NAMALWA (cell line): ENCODE measurements at regions not wholly inside any gene's neighbourhood (a gene's known extent, or its start where the extent isn't known, plus 50 kb on each side); places are given as distances from the start of the nearest gene placed in this dataset.

ENCODE experiments used
- DNase-seq: peaks from one replicate; pipeline ENCODE4 v3.0.0-alpha.2; 2015; ENCODE audit warnings: low spot score

DNA sequence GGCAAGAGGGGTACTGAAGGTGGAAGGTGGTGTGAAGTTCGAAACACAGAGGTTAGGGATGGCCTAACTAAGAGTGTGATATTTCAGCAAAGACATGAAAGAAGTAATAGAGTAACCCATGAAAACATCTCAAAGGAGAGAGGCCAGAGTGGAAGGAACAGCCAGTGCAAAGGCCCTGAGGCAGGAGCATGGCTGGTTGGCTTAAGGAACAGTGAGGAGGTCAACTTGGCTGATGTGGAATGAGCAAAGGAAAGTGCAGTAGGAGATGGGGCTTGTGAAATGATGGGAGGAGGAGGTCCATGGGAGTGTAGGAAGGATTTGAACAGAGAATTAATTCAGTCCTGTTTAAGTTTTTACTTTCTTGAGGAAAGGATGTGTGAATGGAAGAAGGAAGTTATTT is 178.3 kb upstream of the ZNF608 start:
- DNase-seq = no peak

DNA sequence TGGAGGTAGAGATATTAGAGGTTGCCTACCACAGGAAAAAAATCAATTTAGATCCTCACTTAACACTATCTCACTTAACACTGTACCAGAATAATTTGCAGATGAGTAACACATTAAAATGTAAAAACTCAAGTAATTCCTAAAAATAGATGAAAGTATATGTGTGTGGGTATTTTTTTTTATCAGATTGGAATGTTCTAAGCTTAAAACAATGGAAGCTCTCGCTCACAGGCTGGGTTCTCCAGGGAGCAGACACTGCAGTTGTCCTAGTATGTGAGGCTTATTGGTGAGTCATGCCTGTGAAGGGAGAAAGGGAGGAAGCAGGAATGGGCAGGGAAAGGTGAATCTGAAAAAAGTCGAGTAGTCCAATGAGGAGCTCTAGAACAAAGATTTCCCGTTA is 181.3 kb upstream of the ZNF608 start:
- no peak for DNase-seq

- no peak for DNase-seq
Measured at GRCh38 chr5:124929000-124929399, 182.6 kb upstream of the ZNF608 start.

DNA sequence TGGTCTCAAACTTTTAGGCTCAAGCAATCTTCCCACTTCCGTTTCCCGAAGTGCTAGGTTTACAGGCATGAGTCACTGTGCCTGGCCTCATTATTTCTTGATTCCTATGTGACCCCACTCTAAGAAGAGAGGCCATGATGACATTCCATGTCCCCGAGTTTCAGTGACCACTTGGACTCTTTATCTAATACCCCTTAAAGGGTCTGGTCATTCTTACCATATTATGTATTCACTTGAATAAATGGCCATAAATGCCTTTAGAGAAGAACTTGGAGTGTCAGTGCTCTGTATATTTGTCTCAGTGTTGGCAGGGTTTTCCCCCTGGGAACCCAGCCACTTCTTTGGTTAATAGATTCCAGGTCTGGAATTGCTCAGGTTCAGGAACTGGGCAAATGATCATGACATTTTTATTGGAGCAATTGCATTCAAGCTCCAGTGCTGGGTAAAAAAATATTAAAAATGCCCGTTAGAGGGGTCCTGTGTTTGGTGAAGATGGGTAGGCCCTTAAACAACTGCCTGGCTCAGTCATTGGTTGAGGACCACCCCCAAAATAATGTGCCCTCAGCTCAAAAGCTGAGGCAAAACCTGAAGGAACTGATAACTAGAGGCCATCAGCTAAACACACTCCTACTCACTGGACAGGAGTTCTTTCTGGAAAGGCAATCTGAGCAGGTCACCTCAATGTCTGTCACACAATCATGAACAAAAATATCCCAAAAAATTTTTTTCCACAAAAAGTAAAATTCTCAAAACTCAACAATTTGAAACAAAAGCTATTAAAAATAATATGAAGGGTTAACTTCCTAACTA is 186.6 kb upstream of the ZNF608 start:
- DNase-seq = no peak

- peak; percentile 77 for DNase-seq
Measured at GRCh38 chr5:124935065-124935464, 188.6 kb upstream of the ZNF608 start.

DNA sequence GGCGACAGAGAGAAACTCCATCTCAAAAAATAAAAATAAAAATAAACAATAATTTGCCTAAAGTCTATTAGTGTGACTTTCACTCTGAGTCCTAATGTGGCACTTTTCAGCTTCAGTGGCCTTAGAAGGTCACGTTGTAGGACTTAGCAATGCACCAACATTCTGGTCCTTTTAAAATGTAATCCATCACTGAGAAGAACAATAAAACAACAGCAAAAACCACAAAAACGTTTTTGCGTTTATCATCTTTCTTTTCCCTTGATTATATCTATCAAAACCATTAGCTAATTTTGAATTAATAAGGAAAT is 190.1 kb upstream of the ZNF608 start:
- no peak for DNase-seq

- DNase-seq = no peak
Measured at GRCh38 chr5:124941051-124942049, 194.9 kb upstream of the ZNF608 start.

DNA sequence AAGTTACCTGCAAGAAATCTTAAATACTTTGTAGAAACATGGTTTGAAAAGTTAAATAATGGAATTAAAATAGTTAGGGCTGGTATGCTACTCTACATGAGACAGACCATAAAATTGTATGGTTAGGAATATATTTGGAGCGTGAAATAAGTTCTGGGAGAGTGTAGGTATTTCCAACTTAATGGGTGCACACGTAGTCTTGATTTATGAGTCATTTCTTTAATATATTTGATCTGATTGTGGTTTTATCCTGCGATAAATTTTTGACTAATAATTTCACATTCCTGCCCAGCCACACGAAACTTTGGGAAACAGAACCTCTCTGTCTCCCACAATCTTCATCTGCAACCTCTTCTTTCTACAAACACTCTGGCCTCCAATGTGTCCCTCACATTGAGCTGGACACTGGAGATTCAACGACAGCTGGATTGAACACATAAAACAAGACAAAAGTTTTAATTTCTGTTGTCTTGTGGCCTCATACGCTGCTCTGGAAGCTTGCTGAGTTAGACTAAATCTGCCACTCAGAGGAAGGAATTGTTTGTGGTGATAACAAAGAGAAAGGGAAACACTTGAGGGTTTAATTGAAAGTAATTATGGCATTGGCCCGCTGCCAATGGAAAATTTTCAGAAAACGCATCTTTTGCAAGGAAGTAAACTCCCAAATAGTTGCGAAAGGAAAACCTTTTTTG is 201.8 kb upstream of the ZNF608 start:
- no peak for DNase-seq

GRCh38 chr5:124948754-124949275 is 202.4 kb upstream of the ZNF608 start:
- no peak for DNase-seq

GRCh38 chr5:124949862-124950261 is 203.4 kb upstream of the ZNF608 start:
- DNase-seq = no peak

DNA sequence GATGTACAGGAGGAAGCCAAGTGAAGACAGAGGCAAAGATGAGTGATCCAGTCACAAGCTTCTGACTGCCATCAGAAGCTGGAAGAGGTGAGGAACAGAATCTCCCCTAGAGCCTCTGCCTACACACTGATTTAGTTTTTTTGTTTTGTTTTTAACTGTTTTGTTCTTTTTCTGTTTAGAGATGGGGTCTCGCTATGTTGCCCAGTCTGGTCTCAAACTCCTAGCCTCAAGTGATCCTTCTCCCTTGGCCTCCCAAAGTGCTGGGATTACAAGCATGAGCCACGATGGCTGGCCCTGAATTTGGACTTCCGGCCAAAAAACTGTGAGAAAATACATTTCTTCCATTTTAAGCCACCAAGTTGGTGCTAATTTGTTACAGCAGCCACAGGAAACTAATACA is 204.7 kb upstream of the ZNF608 start:
- DNase-seq = no peak

DNA sequence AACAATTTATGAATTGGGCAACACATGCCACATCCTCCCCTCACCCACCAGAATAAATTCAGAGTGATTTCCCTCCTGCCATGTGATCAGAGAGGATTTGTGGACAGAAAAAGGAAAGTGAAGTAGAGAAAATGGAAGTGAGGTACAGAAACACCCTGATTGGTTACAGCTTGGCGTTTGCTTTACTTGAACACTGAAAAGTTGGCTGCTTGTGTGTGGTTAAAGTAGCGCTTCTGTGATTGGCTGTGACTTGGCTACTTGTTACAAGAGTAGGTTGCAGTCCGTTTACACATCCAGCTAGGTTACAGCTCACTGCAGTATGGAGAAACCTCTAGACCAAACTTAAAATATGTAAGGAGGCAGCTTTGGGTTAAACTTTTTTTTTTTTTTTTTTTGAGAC is 205.2 kb upstream of the ZNF608 start:
- DNase-seq = peak; percentile 81

- peak; percentile 89 for DNase-seq
Measured at GRCh38 chr5:124952079-124952478, 205.6 kb upstream of the ZNF608 start.

DNA sequence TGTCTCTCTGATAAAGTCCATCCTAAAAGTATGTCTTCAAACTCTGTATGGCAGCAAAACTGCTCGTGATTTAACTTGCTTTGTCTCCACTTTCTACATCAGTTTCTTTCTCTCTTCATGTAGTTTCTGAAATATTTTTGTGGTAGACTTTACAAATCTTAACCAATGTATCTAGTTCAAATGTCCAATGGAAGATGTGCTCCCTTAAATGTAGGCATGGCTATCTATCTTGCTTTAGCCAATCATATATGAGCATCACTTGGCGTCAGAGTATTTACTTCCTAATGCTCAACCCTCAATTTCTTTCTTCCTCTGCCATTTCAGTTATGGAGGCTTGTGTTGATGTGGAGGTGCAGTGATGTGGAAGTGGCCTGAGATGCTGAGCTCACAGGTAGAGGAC is 206.1 kb upstream of the ZNF608 start:
- peak; percentile 62 for DNase-seq

GRCh38 chr5:124954784-124955183 is 208.3 kb upstream of the ZNF608 start:
- no peak for DNase-seq

DNA sequence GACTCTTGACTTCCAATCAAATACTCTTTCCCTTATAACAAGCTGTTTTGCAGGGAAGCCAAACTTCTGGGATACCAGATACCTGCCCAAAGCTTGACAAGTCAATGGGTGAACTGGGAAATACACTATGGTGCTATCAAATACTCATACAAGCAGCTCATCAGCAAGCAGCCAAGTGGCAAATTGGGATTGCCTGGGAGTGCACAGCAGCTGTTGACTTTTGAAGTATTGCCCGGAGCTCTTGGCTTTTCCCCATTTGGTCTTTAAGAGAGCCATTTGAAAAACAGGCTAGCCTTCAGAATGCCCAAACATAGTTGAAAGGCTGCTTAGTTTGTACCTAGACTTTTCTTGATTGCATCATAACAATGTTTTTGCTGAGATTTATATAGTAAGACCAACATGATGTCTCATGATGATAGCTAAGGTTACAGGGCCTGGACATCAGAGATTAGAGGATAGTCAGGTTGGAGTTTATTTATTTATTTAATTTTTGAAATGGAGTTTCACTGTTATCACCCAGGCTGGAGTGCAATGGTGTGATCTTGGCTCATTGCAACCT is 210.1 kb upstream of the ZNF608 start:
- DNase-seq = no peak

DNA sequence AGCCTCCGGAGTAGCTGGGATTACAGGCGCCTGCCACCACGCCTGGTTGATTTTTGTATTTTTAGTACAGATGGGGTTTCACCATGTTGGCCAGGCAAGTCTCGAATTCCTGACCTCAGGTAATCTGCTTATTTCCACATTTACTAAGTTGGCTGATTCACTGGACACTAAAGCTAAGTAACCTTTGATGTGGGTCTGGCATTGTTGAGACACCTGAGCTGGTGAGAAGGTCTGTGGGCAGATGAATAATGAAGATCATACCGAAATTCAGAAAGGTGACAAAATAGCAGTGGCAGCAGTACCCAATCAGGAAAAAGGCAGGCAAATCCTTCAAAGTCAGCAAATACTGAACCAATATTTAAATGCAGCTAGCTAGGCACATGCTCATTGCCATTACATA is 210.6 kb upstream of the ZNF608 start:
- DNase-seq = no peak

- no peak for DNase-seq
Measured at GRCh38 chr5:124960266-124960665, 213.8 kb upstream of the ZNF608 start.

DNA sequence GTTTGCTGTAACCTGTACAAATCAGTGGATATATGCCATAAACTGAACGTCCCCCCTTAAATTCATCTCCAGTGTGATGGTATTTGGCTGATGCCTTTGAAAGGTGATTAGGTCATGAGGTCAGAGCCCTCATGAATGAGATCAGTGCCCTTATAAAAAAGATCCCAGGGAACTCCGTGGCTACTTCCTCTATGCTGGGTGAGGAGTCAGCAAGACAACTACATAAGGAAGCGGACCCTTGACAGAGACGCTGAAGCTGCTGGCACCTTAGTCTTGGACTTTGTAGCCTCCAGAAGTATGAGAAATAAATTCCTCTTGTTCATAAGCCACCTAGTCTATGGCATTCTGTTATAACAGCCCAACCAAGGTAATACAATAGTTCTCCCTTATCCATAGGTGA is 215.1 kb upstream of the ZNF608 start:
- no peak for DNase-seq

GRCh38 chr5:124962111-124962510 is 215.7 kb upstream of the ZNF608 start:
- DNase-seq = no peak

DNA sequence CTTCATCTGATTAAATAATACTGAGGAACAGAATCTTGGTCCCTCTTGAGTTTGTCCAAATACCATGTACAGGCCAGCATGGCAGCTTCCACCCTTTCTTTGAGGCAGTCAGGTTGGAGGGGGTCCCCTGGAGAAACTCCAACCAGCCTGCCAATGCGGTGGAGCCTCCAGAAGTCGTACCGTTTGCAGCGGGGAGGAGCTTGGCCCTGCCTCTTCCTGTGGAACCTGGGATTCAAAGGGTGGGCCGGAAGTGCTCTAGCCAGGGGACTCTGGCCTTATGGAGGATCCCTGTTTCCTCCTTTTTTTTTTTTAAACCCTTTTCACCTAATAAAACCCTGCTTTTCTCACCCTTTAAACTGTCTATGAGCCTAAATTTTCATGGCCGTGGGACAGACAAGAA is 216.3 kb upstream of the ZNF608 start:
- no peak for DNase-seq
